LNCaP clone FGC (cell line): ENCODE measurements at regions not wholly inside any gene's neighbourhood (a gene's known extent, or its start where the extent isn't known, plus 50 kb on each side); places are given as distances from the start of the nearest gene placed in this dataset.

Source experiments
- DNase-seq: peaks from one replicate; pipeline ENCODE4 v3.0.0-alpha.2; 2011; ENCODE audit warnings: low read depth
- H3K4me3 ChIP-seq: 2 replicates; pipeline ENCODE4 v1.5.1; 2011; ENCODE audit warnings: mild to moderate bottlenecking, low read depth, low read length, control low read depth
- TF ChIP-seq, protein P1 (sequence below): IDR thresholded peaks from 2 replicates; pipeline ENCODE4 v1.5.1; 2012; ENCODE audit warnings: mild to moderate bottlenecking; ENCODE audit not compliant: control insufficient read depth, insufficient read depth; ENCODE audit errors: extremely low read depth

GRCh38 chr6:115468272-115469005 is 592.3 kb downstream of the FRK start:
- TF ChIP-seq, protein P1, sequence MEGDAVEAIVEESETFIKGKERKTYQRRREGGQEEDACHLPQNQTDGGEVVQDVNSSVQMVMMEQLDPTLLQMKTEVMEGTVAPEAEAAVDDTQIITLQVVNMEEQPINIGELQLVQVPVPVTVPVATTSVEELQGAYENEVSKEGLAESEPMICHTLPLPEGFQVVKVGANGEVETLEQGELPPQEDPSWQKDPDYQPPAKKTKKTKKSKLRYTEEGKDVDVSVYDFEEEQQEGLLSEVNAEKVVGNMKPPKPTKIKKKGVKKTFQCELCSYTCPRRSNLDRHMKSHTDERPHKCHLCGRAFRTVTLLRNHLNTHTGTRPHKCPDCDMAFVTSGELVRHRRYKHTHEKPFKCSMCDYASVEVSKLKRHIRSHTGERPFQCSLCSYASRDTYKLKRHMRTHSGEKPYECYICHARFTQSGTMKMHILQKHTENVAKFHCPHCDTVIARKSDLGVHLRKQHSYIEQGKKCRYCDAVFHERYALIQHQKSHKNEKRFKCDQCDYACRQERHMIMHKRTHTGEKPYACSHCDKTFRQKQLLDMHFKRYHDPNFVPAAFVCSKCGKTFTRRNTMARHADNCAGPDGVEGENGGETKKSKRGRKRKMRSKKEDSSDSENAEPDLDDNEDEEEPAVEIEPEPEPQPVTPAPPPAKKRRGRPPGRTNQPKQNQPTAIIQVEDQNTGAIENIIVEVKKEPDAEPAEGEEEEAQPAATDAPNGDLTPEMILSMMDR = no peak
- no peak overlapping the region for H3K4me3 ChIP-seq
- DNase-seq = no peak

- no peak overlapping the region for H3K4me3 ChIP-seq
- DNase-seq = no peak
- TF ChIP-seq, protein P1 = no peak
Observed at GRCh38 chr6:115467726-115468125, 593.0 kb downstream of the FRK start.

DNA sequence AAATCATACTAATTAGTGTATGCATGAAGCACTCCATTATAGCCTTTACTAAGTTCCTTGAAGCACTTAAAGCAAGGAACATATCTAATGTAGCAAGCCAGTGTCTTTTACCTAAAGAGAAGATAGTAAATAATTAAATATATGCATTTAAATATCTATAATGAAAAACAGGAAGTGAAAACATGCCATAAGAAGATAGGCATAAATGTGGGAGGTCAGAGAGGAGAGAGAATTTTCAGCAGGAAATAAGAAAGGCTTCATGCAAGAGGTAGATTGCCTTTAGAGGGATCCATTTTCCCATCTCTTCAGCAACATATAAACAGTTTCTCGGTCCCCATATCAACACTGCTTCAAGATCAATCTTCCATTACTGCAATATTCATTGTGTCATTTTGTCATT is 599.8 kb downstream of the FRK start:
- DNase-seq = no peak
- H3K4me3 ChIP-seq = no peak overlapping the region
- TF ChIP-seq, protein P1 = no peak

DNA sequence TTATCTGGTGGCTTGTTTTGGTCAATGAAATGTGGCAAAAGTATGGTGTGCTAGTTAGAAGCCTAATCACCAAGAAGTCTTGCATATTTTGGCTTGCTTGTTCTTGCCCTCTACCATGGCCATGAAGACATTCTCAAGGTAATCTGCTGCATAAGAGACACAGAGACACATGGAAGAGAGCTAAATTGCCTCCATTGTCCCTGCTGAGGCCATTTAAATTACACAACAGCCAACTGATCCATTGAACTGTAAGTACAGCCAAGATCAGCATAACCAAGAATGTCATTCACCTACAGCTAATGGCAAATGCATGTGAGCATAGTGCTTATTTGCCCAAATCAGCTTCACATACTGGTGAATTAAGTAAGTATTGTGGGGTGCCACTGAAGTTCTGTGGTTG is 603.8 kb downstream of the FRK start:
- H3K4me3 ChIP-seq = no peak overlapping the region
- DNase-seq = no peak
- TF ChIP-seq, protein P1 = no peak

GRCh38 chr6:115443825-115444478 is 616.7 kb downstream of the FRK start:
- no peak overlapping the region for H3K4me3 ChIP-seq
- TF ChIP-seq, protein P1 = no peak
- peak; percentile 1 for DNase-seq

DNA sequence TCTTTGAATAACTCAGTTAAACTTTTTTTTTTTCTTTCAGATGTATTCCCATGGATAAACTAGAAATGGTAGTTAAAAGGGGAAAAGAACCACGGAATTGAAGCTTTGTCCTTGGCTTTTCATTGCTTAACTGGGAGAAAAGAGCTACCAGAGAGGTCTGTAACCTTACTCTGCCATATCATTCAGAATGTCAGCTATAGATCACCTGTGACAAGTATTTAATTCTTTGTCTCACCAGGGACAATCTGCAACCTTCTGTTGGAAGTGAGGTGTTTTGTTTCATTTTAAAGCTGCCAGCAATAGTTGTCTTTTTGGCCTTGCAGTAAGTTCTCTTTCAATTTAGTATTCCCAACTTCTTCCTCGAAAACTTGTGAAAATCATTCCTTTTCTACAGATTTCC is 618.4 kb downstream of the FRK start:
- no peak overlapping the region for H3K4me3 ChIP-seq
- TF ChIP-seq, protein P1 = no peak
- no peak for DNase-seq
